NCI-H1048 (cell line): ENCODE measurements at regions not wholly inside any gene's neighbourhood (a gene's known extent, or its start where the extent isn't known, plus 50 kb on each side); places are given as distances from the start of the nearest gene placed in this dataset.

ENCODE experiments used
- DNase-seq: peaks from one replicate; lab custom pipeline; 2025; lab: John Stamatoyannopoulos, UW

DNA sequence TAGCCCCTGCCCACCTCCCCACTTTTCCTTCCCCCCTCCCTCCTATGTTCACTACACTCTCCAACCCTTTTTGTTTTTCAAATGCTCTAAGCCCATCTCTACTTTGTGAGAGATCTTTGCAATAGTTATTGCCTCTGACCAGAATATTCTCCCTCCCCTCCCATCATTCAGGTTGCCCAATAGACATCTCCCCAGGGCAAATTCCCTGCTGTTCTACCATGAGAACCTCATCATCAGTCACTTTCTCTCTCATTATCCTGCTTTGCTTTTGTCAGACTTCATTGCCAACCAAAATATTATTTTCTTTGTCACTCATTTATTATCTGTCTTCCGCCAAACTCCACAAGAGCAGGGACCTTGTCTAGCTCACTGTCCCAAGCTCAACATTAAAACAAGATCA is 268.2 kb upstream of the PPARGC1A start:
- DNase-seq, result no peak

DNA sequence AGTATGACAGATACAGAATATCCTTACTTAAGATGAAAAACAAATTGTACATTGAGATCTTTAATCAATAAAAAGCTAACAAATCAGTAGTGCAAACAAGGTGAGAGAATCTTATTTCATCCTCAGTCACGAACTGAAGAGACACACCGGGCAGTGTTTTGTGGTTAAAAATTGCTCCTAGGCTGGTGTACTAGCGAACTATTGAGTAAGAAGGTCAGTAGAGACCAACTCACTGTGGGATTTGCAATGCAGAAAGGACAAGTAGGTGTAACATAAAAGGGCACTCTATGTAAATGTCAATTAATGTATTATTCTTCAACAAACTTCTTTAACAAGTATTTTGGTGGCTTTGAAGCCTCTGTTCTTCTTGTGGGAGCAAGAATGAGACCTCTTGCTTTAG is 260.2 kb upstream of the PPARGC1A start:
- DNase-seq, result no peak

DNA sequence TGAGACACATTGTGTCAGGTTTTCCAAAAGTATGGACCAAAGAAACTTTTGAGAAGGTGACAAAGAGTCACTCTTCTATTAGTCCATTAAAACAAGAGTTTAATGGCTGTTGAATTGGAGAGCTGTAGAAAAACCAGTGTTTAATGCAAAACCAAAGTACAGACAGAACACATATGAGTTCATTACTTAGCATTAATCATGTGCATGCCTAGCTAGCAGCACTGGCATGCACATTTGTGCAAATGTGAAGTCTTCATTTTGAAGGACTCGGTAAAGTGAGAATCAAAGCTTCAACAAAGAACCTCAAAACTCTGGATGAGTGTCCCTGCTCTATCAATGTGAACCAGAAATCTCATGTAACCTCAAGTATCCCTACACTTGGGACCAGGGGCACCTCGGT is 256.3 kb upstream of the PPARGC1A start:
- DNase-seq, result no peak

DNA sequence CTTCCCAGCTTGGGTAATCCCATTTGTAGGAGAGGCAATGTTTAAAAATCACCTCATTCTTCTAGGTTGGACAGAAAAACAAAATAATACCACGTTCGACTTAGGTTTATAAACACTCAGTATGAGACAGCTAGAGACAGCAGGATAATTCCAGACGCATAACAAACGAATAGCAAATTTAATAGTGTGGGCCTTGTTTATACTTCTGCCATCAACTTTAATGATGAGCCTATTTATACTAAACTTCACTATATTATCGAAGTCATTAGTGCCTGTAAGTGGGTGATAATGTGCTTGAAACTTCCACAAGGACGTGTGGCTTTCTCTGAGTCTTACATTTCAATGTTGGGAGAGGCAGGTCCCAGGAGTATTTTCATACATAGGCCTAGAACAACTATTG is 255.7 kb upstream of the PPARGC1A start:
- DNase-seq, result no peak

DNA sequence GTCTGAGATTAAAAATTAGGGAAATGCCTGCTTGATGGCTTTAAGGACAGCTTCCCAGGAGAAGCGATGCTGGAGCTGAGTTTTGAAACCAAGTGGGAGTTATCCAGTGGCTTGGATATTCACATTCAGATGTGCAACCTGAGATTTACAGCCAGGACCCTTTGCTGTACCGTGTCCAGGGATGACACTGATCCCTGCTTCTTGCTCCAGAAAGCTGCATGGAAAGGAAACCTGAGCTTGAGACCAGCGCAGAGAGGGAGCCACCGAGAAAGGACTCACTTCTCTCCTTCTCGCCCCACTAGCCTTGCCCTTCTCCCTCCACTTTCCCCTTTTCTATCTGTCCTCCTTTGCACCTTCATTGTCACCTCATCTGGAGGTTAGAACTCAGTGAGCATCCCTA is 254.5 kb upstream of the PPARGC1A start:
- no peak for DNase-seq

- DNase-seq, result no peak
Observed at GRCh38 chr4:24143741-24144140, 253.9 kb upstream of the PPARGC1A start.

DNA sequence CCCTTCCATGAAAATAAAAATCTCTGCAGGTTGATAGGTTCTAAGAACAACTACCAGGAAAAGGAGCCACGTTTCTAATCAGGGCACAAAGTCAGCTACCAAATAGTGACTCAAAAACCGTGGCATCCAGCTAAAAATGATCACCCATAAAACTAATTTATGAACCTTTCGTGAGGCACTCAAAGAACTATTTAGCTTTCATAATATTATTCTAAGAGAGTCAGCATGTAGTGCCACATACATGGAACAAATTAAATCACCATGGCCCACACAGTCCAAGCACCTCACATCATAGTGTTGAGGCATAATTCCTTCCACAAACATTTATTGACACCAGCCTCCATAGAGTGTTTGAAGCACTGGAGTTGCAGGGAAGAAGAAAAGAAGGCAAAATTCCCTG is 252.0 kb upstream of the PPARGC1A start:
- no peak for DNase-seq

- DNase-seq, result no peak
Observed at GRCh38 chr4:24140892-24141291, 251.0 kb upstream of the PPARGC1A start.

DNA sequence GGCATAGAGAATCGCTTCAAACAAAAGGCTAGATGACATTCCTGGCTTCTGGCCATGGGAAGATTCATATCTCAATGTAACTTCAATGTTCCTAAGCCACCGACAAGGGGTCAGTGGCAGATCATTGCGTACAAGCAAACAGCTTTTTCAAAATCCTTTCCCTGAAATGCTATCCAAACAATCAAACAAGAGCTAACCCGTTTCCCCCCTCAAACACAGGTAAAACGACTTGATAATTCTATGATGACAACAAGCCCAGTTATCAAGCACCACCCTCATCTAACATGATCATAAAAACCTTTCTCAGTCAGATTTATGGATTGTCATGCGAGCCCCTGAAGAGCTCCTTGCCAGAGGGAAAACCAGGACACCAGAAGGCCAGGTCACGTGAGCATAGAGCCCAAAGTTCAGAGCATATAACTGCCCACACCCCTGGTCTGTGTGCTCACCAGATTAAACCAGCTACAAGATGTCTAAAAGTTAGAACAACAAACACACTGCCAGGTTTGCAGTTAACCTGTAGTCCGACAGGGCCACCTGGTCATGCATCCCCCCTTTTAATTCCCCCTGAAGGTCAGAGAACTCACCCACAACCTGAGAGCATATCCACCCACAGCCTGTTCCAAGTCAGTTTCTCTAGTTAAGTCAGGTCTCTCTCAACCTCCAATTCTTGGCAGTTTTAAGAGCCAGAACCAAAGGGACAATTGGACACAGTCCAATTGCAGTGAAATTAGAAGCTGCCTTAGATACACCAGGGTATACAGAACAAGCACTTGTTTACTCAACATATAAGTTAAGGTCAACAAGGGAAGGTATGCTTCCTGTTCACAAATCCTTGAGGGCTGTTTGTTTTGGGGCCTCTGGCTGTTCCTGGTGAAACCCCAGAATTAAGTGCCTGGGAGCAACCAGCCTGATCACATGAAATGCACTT is 248.1 kb upstream of the PPARGC1A start:
- no peak for DNase-seq

DNA sequence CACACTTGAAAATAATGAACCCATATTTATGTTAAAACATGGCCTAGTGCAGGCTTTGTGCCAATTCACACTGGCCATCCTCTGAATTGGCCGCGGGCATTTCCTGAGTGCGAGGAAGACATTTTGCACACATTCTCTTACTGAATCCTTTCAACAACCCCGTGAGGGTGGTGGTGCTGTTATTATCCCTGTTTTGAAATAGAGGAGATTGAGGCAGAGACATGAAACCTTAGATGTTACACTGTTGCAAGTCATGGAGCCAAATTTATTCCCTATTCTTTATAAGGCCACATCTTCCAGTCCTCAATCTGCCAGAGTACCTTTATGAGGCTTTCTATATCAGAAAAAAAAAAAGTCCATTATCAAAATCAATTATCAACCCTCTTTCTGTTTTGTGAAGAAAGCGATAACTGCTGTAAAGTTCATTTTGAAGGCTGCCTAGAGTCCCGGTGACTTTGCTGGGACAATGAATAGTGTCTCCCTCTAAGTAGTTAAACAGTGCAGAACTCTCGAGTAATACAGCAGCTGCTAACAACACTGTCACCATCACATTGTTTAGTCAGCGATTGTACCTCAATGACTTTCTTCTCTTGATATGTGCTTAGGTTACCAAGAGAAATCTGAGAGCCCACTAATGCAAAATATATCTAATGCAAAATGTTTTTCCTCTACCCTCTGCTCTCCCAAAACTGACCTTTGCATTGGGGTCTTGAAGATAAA is 242.3 kb upstream of the PPARGC1A start:
- DNase-seq, result no peak

- no peak for DNase-seq
Observed at GRCh38 chr4:24130637-24131036, 240.8 kb upstream of the PPARGC1A start.

GRCh38 chr4:24126776-24127175 is 236.9 kb upstream of the PPARGC1A start:
- no peak for DNase-seq

- DNase-seq, result no peak
Observed at GRCh38 chr4:24121395-24122175, 231.7 kb upstream of the PPARGC1A start.

DNA sequence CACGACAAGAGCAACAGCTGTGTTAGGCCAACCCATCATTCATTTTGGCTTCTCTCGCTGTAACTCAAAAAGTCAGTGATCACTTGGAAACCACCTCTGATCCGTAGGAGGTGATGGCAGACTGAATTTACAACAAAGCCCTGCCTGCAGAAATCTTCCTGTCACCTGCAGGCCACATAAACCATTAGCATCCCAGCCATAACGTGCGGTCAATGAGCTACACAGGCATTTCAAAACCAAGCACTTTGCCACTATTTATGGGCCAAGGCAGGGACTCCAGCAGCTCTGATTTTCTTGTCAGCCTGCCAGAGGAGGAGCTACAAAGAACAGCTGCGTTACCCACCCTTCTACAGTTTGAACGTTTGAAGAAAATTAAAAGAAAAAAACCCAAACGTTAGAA is 228.1 kb upstream of the PPARGC1A start:
- DNase-seq, result no peak

- DNase-seq, result no peak
Observed at GRCh38 chr4:24116107-24116506, 226.3 kb upstream of the PPARGC1A start.

DNA sequence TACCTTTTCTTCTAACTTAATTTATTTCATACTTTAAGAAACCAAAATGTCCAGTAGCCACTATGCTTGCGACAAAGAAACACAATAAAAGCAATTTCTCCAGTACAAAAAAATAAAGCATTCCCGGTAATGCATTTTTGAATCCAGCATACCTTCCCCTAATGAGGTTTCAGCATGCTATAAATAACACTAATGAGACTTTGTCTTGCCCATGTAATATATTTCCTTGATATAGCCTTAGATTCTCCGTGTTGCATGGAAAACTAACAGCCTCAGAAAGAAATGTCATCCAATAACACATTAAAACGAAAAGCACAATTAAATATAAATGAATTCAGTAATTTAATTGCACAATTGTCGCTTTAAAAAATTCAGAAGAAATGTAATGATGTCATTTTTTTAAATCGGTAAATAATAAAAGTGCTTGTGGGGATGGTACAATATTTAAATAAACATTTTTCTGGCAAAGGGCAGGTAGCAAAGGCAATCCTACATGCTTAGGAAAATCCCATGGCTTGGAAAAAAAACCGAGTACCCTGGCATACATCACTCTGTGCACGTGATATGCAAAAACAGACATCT is 225.2 kb upstream of the PPARGC1A start:
- DNase-seq, result no peak

DNA sequence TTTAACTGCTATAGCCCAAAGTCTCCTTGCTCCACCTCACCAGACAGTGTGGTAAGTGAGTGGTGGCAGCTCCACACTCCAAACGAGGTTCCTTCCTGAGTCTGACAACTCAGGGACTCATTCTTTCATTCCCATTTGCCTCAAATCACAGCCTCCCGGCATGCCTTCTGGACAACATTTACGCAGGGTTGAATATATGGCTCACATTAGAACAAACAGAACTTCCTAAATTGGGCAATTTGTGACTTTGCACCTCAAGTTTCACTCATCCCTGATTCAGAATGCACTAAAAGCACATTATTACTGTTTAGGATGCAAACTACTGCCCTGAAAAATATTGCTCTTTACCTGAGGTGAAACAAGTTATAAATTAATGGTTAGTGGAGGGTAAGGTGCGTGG is 224.6 kb upstream of the PPARGC1A start:
- no peak for DNase-seq

GRCh38 chr4:24112466-24112865 is 222.6 kb upstream of the PPARGC1A start:
- no peak for DNase-seq

DNA sequence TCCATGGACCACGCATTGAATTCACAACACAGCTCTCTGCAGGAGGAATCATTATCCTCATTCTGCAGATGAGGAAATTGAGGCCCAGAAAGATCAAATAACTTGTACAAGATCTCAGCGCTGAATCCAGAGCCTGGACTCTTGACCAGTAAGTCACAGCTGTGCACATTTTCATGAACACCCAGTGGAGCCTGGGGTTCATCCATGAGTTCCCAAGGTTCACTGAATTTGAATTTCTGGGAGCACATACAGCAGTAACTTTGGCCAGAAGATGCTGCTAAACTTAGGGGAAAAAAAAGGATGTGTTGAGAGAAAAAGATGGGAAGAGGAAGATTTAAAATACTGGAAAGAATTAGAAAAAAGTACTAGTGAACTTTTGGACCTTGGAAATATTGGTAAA is 218.7 kb upstream of the PPARGC1A start:
- DNase-seq, result no peak

- no peak for DNase-seq
Observed at GRCh38 chr4:24105327-24106038, 215.6 kb upstream of the PPARGC1A start.

DNA sequence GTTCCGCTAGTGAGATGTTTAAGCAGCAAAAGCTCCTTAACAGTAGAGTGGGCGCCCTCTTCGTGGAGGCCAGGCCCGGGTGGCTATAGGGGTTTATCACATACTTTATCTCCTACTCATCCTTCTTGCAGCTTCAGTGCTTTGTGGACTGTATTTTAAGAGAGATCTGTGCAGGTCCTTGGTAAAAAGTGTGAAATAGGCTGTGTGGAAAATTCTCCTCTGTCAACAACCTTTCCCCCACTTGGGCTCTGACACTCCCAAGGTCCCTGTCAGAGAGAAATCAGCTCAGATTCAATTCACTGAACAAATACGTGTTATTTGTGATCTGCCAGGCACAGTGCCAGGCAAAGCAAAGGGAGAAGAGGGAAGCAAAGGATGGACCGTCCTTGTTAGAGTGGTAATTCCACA is 214.3 kb upstream of the PPARGC1A start:
- no peak for DNase-seq
